Nephron progenitor cell (in vitro differentiated cells): ENCODE measurements at regions not wholly inside any gene's neighbourhood (a gene's known extent, or its start where the extent isn't known, plus 50 kb on each side); places are given as distances from the start of the nearest gene placed in this dataset.

Experiments
- DNase-seq: peaks from one replicate; pipeline ENCODE4 v3.0.0; 2021
- H3K27ac Mint-ChIP-seq: 2 replicates; pipeline ENCODE4 v1.8.0; 2021; ENCODE audit warnings: mild to moderate bottlenecking, moderate library complexity, mixed read lengths
- H3K27me3 Mint-ChIP-seq: 2 replicates; pipeline ENCODE4 v1.8.0; 2021; ENCODE audit warnings: mild to moderate bottlenecking, low read depth, mixed read lengths; ENCODE audit not compliant: poor library complexity
- H3K36me3 Mint-ChIP-seq: 2 replicates; pipeline ENCODE4 v1.8.0; 2021; ENCODE audit warnings: low read depth, mixed read lengths
- H3K4me1 Mint-ChIP-seq: 2 replicates; pipeline ENCODE4 v1.8.0; 2021; ENCODE audit warnings: mixed read lengths
- H3K4me3 Mint-ChIP-seq: 2 replicates; pipeline ENCODE4 v1.8.0; 2021; ENCODE audit warnings: mild to moderate bottlenecking, moderate library complexity, mixed read lengths
- H3K9me3 Mint-ChIP-seq: 2 replicates; pipeline ENCODE4 v1.8.0; 2021; ENCODE audit warnings: mild to moderate bottlenecking, moderate library complexity, mixed read lengths
- CTCF ChIP-seq: fragments of 200-600 bp; sonication (generic); IDR thresholded peaks from 2 replicates; pipeline ENCODE4 v1.5.0; 2021; ENCODE audit warnings: antibody characterized with exemption

DNA sequence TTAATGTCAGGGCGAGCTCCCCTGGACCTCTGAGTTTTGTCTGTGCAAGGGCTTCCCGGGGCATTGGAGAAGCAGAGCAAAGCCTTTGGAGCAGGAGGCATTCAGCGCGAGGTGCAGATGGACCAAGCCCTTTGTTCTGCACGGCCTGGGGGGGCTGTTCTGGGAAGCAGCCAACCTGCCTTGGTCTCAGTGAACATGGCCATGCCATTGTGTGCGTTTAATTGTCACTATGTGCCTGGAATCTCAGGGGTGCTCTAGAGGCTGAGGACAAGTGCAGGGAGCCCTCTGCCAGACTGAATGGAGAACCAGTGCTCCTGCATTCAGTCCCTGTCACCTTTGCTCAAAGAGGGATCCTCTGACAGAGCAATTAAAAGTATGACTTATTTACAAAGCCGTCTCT is 329.4 kb downstream of the IRX1 start:
- no peaks in the 10 kb centered on the region for H3K36me3 Mint-ChIP-seq
- no peak for DNase-seq
- H3K4me1 Mint-ChIP-seq = peaks cover 19% of the 10 kb centered on the region
- no peak overlapping the region for H3K27ac Mint-ChIP-seq
- H3K27me3 Mint-ChIP-seq = peaks cover 13% of the 10 kb centered on the region
- peaks cover 13% of the 10 kb centered on the region for H3K9me3 Mint-ChIP-seq
- no peak overlapping the region for H3K4me3 Mint-ChIP-seq
- no peak for TF ChIP-seq CTCF

GRCh38 chr5:3925935-3926334 is 330.3 kb downstream of the IRX1 start:
- Mint-ChIP-seq H3K27ac (no peak overlapping the region), H3K4me1 (peaks cover 19% of the 10 kb centered on the region), H3K36me3 (no peaks in the 10 kb centered on the region), H3K9me3 (peaks cover 7% of the 10 kb centered on the region), H3K4me3 (no peak overlapping the region), H3K27me3 (peaks cover 13% of the 10 kb centered on the region)
- no peak for TF ChIP-seq CTCF
- DNase-seq = no peak

- Mint-ChIP-seq H3K4me3 (no peak overlapping the region), H3K27me3 (peaks cover 13% of the 10 kb centered on the region), H3K36me3 (no peaks in the 10 kb centered on the region), H3K9me3 (peaks cover 7% of the 10 kb centered on the region), H3K27ac (no peak overlapping the region), H3K4me1 (peaks cover 6% of the 10 kb centered on the region)
- DNase-seq = no peak
- TF ChIP-seq CTCF = no peak
Measured at GRCh38 chr5:3929799-3930198, 334.2 kb downstream of the IRX1 start.

DNA sequence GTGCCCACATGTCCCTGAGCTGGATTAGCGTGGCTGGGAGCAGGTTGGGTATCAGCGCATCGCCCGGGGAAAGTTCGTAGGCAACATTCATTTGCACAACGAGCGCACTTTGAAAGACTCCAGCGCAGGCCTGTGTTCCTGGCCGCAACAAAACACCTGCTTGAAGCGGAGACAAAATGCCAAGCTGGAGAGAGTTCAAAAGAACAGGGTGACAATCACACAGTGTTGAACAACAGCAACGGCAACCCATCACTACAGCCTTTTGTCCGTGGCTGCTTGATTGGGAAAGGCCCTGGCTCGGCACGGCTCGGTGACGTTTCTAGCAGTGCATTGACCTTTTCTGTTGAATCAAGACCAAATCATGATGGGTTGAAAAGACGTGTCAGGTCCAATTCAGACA is 336.3 kb downstream of the IRX1 start:
- Mint-ChIP-seq H3K27ac (no peak overlapping the region), H3K4me1 (no peaks in the 10 kb centered on the region), H3K4me3 (no peak overlapping the region), H3K27me3 (peaks cover 7% of the 10 kb centered on the region), H3K9me3 (peaks cover 16% of the 10 kb centered on the region), H3K36me3 (no peaks in the 10 kb centered on the region)
- DNase-seq = no peak
- no peak for TF ChIP-seq CTCF

DNA sequence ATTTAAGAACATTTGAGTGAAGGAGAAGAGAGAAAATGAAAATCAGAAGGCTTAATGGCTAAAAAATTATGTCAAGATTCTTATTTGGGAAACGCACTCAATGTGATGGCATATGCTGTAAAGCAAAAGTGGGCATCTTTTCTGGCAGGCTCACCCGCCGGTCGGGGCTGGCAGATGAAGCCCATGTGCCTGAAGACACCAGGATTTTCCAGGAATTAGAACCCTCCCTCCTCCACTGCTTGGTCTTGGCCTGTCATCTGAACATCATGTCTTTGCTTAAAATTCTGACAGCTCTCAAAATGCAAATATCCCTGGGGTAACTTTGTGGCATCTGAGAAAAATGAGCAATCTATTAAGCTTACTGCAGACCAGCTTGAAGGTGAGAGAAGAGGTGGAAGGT is 337.9 kb downstream of the IRX1 start:
- Mint-ChIP-seq H3K27me3 (no peaks in the 10 kb centered on the region), H3K27ac (no peak overlapping the region), H3K4me3 (no peak overlapping the region), H3K9me3 (peaks cover 30% of the 10 kb centered on the region), H3K36me3 (no peaks in the 10 kb centered on the region), H3K4me1 (no peaks in the 10 kb centered on the region)
- no peak for TF ChIP-seq CTCF
- no peak for DNase-seq

GRCh38 chr5:3933966-3934365 is 338.3 kb downstream of the IRX1 start:
- peaks cover 30% of the 10 kb centered on the region for H3K9me3 Mint-ChIP-seq
- TF ChIP-seq CTCF = no peak
- H3K36me3 Mint-ChIP-seq = no peaks in the 10 kb centered on the region
- H3K27ac Mint-ChIP-seq = no peak overlapping the region
- no peak overlapping the region for H3K4me3 Mint-ChIP-seq
- no peaks in the 10 kb centered on the region for H3K27me3 Mint-ChIP-seq
- DNase-seq = no peak
- H3K4me1 Mint-ChIP-seq = no peaks in the 10 kb centered on the region
